WTC11 (cell line): ENCODE measurements at regions not wholly inside any gene's neighbourhood (a gene's known extent, or its start where the extent isn't known, plus 50 kb on each side); places are given as distances from the start of the nearest gene placed in this dataset.
"Not testable (repeated sequence)": the region's sequence is repeated elsewhere in the genome, so short reads cannot be mapped to it uniquely, and the experiment has no call there.

Experiments
- EMX1 ChIP-seq: fragments of 250-450 bp; sonication (Bioruptor Pico); IDR thresholded peaks from 2 replicates; pipeline ENCODE4 v1.8.0; 2021; ENCODE audit warnings: mild to moderate bottlenecking
- TF ChIP-seq, protein P1 (sequence below): fragments of 200-600 bp; IDR thresholded peaks from 2 replicates; pipeline ENCODE4 v1.8.0; 2022; ENCODE audit warnings: antibody characterized with exemption
- TF ChIP-seq, protein P2 (sequence below): sonication (generic); formaldehyde crosslinking; IDR thresholded peaks from 2 replicates; pipeline ENCODE4 v1.8.0; 2022; ENCODE audit warnings: mild to moderate bottlenecking, missing genetic modification reagents

DNA sequence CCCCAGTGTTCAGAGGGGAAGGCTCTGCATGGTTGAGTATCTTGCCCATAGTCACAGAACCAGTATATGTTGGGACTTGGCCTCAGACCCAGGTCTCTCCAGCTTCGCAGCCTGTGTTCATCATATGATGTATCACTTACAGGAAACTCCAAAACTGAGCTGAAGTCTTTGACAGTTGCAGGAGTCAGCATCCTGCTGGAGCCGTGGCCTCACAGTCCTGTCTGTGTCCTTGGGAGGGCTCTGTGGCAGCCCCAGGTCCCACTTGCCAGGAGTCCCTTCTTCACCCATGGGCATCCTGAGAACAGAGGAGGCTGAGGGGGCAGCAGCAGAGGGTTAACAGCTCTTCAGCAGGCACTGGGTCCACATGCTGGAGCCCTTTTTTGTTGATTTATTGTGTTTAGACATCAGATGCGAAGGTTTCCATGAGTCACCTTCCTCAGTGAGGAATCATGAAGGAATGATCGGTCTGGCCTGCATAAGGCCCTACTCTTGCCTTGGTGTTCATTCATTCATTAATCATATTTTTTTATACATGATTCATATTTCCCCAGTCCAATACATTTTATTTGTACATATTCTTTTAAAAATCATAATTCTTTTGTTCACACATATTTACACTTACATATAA is 176.3 kb upstream of the SPATA31A3 start:
- TF ChIP-seq, protein P1, sequence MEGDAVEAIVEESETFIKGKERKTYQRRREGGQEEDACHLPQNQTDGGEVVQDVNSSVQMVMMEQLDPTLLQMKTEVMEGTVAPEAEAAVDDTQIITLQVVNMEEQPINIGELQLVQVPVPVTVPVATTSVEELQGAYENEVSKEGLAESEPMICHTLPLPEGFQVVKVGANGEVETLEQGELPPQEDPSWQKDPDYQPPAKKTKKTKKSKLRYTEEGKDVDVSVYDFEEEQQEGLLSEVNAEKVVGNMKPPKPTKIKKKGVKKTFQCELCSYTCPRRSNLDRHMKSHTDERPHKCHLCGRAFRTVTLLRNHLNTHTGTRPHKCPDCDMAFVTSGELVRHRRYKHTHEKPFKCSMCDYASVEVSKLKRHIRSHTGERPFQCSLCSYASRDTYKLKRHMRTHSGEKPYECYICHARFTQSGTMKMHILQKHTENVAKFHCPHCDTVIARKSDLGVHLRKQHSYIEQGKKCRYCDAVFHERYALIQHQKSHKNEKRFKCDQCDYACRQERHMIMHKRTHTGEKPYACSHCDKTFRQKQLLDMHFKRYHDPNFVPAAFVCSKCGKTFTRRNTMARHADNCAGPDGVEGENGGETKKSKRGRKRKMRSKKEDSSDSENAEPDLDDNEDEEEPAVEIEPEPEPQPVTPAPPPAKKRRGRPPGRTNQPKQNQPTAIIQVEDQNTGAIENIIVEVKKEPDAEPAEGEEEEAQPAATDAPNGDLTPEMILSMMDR, result not testable (repeated sequence)
- TF ChIP-seq, protein P2, sequence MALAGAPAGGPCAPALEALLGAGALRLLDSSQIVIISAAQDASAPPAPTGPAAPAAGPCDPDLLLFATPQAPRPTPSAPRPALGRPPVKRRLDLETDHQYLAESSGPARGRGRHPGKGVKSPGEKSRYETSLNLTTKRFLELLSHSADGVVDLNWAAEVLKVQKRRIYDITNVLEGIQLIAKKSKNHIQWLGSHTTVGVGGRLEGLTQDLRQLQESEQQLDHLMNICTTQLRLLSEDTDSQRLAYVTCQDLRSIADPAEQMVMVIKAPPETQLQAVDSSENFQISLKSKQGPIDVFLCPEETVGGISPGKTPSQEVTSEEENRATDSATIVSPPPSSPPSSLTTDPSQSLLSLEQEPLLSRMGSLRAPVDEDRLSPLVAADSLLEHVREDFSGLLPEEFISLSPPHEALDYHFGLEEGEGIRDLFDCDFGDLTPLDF (CRISPR knock-in tag), result not testable (repeated sequence)
- TF ChIP-seq EMX1 (CRISPR knock-in tag), result not testable (repeated sequence)
